ENCODE measurements at regions not wholly inside any gene's neighbourhood (a gene's known extent, or its start where the extent isn't known, plus 50 kb on each side); places are given as distances from the start of the nearest gene placed in this dataset.

GRCh38 chr13:73623281-73623680, 510.9 kb downstream of the KLF12 start:
- no peak overlapping the region for H2AFZ ChIP-seq (ENCODE audit: insufficient read depth, low read depth, low read length, poor library complexity, severe bottlenecking)
- no peak overlapping the region for H3K27ac Mint-ChIP-seq
- intact Hi-C loops (cut with micrococcal nuclease): no loop called here

GRCh38 chr13:73622381-73622780, 511.8 kb downstream of the KLF12 start:
- Histone ChIP-seq H3K4me2 (replicated peaks; ENCODE audit: extremely low read depth, low read length, poor library complexity, severe bottlenecking) (no peak overlapping the region), H3K9ac (ENCODE audit: insufficient read depth, low read length, poor library complexity, severe bottlenecking) (no peak overlapping the region), H3K4me3 (replicated peaks in 1 of 3; ENCODE audit: low read depth in 2 of 3, low read length in 3 of 3) (no peak overlapping the region), H3K4me1 (ENCODE audit: control insufficient read depth in 1 of 2, insufficient read depth in 2 of 2, low read length in 2 of 2) (no peaks in the 10 kb centered on the region), H4K20me1 (ENCODE audit: insufficient read depth, low read length) (no peaks in the 10 kb centered on the region), H3K27me3 (ENCODE audit: control insufficient read depth in 2 of 2, insufficient read depth in 2 of 2, low read length in 2 of 2) (no peaks in the 10 kb centered on the region), H3K27ac (ENCODE audit: low read depth in 1 of 2, low read length in 2 of 2) (no peak overlapping the region), H3K9me3 (replicated peaks in 1 of 2; ENCODE audit: control insufficient read depth in 1 of 2, insufficient read depth in 1 of 2, low read length in 2 of 2) (no peaks in the 10 kb centered on the region), H2AFZ (ENCODE audit: insufficient read depth, low read depth, low read length, poor library complexity, severe bottlenecking) (no peak overlapping the region), H3K36me3 (replicated peaks in 1 of 2; ENCODE audit: control insufficient read depth in 1 of 2, insufficient read depth in 2 of 2, low read length in 2 of 2) (no peaks in the 10 kb centered on the region), H3K79me2 (ENCODE audit: insufficient read depth, low read length) (no peaks in the 10 kb centered on the region)
- no peak for TF ChIP-seq CTCF (IDR thresholded peaks at IDR 0.05)
- Mint-ChIP-seq H3K27me3 (ENCODE audit: low read depth in 3 of 3) (no peaks in the 10 kb centered on the region), H3K4me3 (no peak overlapping the region), H3K9me3 (peaks cover 0 to 4% (median 0%) of the 10 kb centered on the region in 7 donors), H3K27ac (no peak overlapping the region), H3K4me1 (no peaks in the 10 kb centered on the region), H3K36me3 (no peaks in the 10 kb centered on the region)
- no peak for DNase-seq
- intact Hi-C loops (cut with micrococcal nuclease): no loop called here
- no CpG with 5 or more reads among the region's 3 CpGs for WGBS (ENCODE audit: insufficient coverage)

More at GRCh38 chr13:73623281-73623680, 510.9 kb downstream of the KLF12 start:
- DNase-seq: no peak
- 96% methylated on average over 3 of the region's 3 CpGs for WGBS (ENCODE audit: insufficient coverage)
- no peak for TF ChIP-seq CTCF (IDR thresholded peaks at IDR 0.05)
- H4K20me1 ChIP-seq (ENCODE audit: insufficient read depth, low read length): no peaks in the 10 kb centered on the region
- Mint-ChIP-seq H3K4me3 (no peak overlapping the region), H3K36me3 (no peaks in the 10 kb centered on the region), H3K27me3 (ENCODE audit: low read depth in 3 of 3) (no peaks in the 10 kb centered on the region), H3K4me1 (no peaks in the 10 kb centered on the region), H3K9me3 (peaks cover 0 to 4% (median 0%) of the 10 kb centered on the region in 7 donors)
- no peaks in the 10 kb centered on the region for H3K9me3 ChIP-seq (replicated peaks in 1 of 2; ENCODE audit: control insufficient read depth in 1 of 2, insufficient read depth in 1 of 2, low read length in 2 of 2)
- H3K9ac ChIP-seq (ENCODE audit: insufficient read depth, low read length, poor library complexity, severe bottlenecking): no peak overlapping the region
- no peaks in the 10 kb centered on the region for H3K79me2 ChIP-seq (ENCODE audit: insufficient read depth, low read length)
- H3K27me3 ChIP-seq (ENCODE audit: control insufficient read depth in 2 of 2, insufficient read depth in 2 of 2, low read length in 2 of 2): no peaks in the 10 kb centered on the region
- no peak overlapping the region for H3K4me2 ChIP-seq (replicated peaks; ENCODE audit: extremely low read depth, low read length, poor library complexity, severe bottlenecking)
- no peak overlapping the region for H3K4me3 ChIP-seq (replicated peaks in 1 of 3; ENCODE audit: low read depth in 2 of 3, low read length in 3 of 3)
- no peak overlapping the region for H3K27ac ChIP-seq (ENCODE audit: low read depth in 1 of 2, low read length in 2 of 2)
- no peaks in the 10 kb centered on the region for H3K4me1 ChIP-seq (ENCODE audit: control insufficient read depth in 1 of 2, insufficient read depth in 2 of 2, low read length in 2 of 2)
- H3K36me3 ChIP-seq (replicated peaks in 1 of 2; ENCODE audit: control insufficient read depth in 1 of 2, insufficient read depth in 2 of 2, low read length in 2 of 2): no peaks in the 10 kb centered on the region

All from CD14-positive monocyte (primary cell).